Right renal cortex interstitium (tissue), 3 donors: ENCODE measurements at regions not wholly inside any gene's neighbourhood (a gene's known extent, or its start where the extent isn't known, plus 50 kb on each side); places are given as distances from the start of the nearest gene placed in this dataset.
A peak's percentile ranks its signal among the peaks of the same experiment; 100 is the strongest.

Source experiments
- DNase-seq, 3 donors: peaks; one replicate each; pipeline ENCODE4 v3.0.0-alpha.2; 2013; ENCODE audit warnings: low read depth in 3 of 3, low spot score in 2 of 3

- no peak for DNase-seq
Observed at GRCh38 chr5:167943343-167943742, 348.1 kb upstream of the WWC1 start.

- DNase-seq: no peak
Observed at GRCh38 chr5:167944121-167944852, 347.2 kb upstream of the WWC1 start.

DNA sequence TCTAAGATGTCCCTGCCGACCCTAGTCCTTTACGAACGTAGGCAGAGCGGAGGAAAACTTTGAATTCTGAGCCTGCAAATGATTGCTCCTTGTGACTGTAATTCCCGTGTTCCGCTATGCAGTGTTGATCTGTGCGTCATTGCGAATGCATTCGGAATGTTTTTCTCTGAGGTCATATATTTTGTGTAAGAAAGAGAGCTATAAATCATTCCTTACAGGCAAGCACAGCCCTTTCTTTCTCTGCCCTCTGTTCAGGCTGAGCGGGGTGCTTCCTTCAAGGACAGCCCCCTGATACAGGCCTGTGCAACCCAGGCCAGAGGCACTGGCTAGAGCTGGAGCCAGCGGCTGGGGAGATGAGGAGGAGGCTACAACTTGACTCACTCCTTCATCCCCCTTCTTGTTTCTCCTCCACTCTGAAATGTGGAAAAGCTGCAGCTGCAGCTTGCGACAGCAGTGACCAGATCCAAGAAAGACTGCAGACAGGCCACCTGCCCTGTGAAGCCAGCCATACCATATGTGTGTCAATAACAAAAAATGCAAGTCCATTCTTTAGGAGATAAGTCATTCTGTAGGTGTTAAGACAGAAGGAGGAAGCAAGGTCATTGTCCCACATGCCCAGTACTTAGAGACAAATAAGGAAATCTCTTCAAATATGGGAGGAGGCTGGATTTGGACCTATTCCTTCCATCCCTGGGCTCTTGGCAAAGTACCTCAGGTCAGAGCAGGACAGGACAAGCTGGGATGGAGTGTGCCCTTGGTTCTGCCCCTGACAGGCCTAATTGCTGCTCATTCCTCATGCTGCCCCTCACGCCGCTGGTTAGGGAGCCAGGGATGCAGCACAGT lies 345.7 kb upstream of the WWC1 start:
- peak in 1 of 3 donors; percentile 39 for DNase-seq

GRCh38 chr5:167947306-167947705 lies 344.1 kb upstream of the WWC1 start:
- no peak for DNase-seq

GRCh38 chr5:167948251-167948650 lies 343.2 kb upstream of the WWC1 start:
- DNase-seq: no peak

GRCh38 chr5:167949435-167949834 lies 342.0 kb upstream of the WWC1 start:
- no peak for DNase-seq

DNA sequence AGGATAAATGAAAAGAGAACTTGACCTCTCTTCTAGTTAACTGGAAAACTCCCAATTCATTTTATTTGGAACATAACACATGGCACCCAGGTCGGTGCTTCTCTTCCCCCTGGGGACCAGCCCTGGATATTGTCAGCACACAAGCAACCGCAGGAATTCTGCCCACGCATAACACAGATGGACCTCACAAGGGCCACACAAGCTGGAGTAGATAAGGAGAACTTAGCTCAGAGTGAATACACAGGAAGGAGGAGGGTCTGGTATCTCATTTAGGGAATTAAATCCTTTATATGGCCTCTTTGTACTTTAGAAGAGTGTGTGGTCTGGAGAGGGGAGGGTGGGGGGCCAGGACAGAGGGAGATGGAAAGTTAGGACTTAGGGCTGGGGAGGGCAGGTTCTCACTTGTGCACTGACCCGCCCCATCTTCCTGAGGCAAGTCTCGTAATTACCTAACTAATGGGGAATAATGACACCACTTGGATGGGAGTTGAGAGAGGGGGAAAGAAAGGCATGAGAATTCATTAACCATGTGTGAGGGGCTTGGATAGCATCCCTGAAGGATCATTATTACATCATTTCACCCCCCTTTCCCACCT lies 341.2 kb upstream of the WWC1 start:
- DNase-seq: no peak

DNA sequence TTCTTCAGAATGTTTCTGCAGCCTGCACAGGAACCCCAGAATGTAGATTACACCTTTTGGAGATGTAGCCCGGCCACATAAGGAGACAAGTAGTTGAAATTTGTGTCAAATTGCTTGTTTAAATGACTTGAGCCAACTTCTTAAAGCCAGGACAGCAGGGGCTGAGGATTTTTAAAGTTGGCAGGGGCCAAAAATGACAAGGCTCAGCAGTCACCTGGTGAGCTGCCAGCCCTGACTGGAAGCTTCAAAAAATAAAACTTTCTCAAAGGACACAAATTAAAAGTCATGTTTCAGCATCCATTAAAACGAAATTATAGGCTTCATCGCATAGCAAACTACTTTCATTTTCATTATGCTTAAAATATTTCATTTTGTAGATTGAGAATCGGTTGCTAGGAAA lies 340.3 kb upstream of the WWC1 start:
- DNase-seq: no peak

- no peak for DNase-seq
Observed at GRCh38 chr5:167952278-167952995, 339.0 kb upstream of the WWC1 start.

DNA sequence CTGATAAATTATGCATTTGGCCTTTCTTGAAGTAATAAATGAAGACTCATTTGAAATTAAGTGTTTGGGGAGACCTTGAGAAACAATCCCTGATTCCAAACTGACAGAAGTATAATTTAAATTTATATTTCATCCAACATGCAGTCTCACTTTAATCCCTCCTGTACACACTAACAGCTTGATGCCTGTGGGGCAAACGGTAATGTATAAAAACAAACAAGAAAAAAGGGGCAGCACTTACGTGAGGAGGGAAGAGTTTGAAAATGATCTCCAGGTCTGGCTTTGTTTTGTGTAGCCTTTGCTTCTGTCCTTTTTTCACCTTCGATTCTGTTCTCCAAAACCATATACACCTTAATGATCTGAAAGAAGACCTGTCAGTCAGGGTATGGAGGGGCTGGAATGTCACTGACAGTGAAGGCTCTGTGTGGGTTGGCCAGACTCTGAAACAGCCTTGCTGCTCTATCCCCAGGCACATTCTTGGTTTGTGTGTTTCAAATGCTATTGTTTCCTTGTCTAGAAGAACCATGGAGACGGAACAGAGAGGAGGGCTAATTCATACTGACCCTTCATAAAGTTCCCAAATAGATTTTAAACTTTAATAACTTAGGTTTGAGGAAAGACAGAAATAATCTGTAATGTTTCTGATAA lies 338.2 kb upstream of the WWC1 start:
- DNase-seq: no peak

DNA sequence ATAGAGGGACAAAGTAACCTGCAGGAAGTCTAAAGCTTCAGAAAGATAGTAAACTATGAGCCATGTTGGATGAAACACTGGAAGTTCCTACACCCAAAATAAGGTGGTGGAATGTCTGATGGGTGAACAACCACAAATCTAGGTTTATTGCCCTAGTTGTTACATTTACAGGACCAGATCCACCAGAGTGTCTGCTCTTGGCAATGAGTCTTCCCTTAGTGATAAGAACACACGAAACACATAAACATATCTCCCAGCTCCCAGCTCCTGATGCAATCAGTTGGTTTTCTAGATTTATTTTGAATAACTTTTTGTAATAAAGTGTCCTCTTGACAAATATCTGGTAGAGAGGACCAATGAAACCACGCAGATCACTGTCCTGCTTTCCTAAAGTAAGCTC lies 329.7 kb upstream of the WWC1 start:
- no peak for DNase-seq

- DNase-seq: no peak
Observed at GRCh38 chr5:167964529-167964928, 326.9 kb upstream of the WWC1 start.

GRCh38 chr5:167965710-167966109 lies 325.7 kb upstream of the WWC1 start:
- DNase-seq: no peak

DNA sequence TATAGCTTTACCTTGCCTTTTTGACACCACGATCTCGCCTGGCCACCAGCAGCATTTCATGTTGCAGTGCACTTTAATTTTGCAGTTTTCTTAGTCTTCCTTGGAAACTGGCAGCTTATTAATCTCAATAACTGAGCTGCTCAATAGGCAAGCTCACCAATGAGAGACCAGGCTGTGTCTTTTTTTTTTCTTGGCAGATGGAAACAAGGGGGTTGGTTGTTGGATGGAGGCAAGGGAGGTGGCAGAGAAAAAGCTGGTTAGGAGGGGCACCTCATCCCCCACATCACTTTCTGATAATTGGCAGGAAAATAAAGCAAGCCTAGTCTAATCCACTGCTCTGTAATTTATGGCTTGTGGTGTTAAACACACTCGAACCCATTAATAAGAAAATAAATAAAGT lies 324.5 kb upstream of the WWC1 start:
- DNase-seq: no peak

DNA sequence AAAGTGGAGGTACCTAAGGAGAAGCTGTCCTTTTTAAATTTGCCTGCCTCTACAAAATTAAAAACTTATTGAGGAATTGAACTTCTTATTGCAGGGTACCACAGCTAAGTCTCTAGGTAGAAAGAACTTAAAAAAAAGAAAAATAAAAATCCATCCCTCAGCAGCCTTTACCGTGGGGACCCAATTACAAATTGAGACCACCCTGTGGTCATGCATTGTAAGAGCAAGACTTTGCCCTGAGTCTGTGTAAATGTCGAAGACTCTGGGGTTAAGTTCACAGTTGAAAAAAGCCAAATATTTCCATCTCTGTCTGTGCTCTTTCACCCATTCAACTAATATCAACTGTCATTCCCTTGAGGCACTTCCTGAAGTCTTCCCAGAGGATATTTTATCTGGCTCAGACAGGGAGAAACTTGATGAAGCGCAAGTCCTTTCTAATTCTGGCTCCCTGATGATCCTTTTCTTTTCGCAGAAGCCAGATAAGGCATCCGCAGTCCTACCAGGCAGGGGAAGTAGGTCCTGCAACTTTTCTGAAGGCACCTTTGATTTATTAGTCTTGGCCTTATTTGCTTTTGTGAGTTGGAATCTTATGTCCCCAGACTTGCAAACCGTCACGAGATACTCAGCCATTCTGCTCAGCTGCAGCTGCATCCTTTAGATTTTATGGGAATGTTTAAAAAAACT lies 323.8 kb upstream of the WWC1 start:
- no peak for DNase-seq

DNA sequence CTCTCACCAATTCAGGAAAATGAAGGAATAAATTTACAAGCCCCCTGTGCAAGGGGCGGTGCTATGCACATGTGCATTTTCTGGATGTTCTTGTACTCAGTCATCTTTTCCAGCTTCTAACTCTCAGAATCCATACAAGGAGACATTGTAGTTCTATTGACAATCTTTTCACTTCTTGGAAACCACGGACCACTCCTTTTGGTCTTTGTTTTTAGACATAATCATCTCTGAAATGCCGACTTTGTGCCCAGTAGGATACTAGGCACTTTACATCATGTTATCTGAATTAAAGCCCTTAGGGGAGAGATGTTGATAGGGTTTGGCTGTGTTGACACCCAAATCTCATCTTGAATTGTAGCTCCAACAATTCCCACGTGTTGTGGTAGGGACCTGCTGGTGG lies 322.6 kb upstream of the WWC1 start:
- no peak for DNase-seq

GRCh38 chr5:167969998-167970397 lies 321.4 kb upstream of the WWC1 start:
- DNase-seq: no peak

DNA sequence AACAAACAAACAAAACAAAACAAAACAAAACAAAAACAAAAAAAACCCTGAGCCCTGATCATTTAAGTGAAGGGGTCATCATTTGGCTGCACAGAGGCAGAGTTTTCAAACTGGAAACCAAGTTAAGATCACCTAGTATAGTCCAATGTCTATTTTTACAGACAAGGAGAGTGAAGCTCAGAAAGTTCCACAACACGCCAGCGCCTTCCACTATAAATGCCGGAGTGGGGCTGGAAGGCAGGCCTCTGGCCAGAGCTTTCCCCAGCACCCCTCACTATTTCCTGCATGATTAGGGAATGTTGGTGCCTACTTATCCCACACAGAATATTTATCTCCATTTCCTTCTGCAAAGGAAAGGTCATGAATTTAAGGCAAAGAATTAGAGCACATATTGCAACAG lies 319.7 kb upstream of the WWC1 start:
- DNase-seq: no peak

GRCh38 chr5:167973126-167973525 lies 318.3 kb upstream of the WWC1 start:
- DNase-seq: no peak

DNA sequence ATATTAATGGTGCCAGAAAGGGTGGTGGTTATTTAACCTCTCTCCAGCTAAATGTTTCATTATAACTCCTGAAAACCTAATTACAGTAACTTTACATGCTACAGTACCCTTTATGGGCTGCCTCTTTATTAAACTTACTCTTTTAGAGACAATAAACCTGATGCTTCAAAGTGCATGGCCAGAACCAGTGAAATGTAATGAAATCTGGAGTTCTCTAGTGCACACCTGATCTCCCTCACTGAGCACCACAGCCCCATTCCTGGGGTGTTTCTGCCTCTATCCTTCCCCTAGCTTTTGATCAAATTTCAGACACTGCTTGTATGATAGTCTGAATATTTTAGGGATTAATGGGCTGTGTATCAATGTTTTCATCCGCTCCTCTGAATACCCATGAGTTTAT lies 306.5 kb upstream of the WWC1 start:
- DNase-seq: peak in 1 of 3 donors; percentile 10
